GM18909 (cell line): ENCODE measurements at regions not wholly inside any gene's neighbourhood (a gene's known extent, or its start where the extent isn't known, plus 50 kb on each side); places are given as distances from the start of the nearest gene placed in this dataset.
A peak's percentile ranks its signal among the peaks of the same experiment; 100 is the strongest.
"Not testable (repeated sequence)": the region's sequence is repeated elsewhere in the genome, so short reads cannot be mapped to it uniquely, and the experiment has no call there.

Experiments
- ATAC-seq: cut with Tn5 transposase; IDR thresholded peaks from one replicate; pipeline ENCODE4 v1.9.1; 2021; ENCODE audit warnings: mild to moderate bottlenecking; ENCODE audit not compliant: unreplicated experiment, poor library complexity

DNA sequence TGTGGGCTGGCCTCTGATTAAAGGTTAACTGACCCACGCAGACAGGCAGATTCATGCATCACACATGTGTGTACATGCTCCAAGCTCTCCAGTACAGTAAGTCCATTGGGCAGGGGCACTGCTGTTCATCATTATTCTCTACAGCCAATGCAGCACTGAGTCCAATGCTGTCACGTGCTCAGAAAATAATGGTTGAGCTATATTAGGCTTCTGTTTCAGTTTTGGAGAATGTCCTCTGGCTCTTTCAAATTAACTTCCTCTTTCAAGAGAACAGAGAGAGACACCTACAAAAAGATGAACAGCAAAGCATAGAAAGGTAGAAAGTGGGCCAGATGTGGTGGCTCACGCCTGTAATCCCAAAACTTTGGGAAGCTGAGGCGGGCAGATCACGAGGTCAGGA lies 202.6 kb downstream of the MEX3B start:
- ATAC-seq = peak; percentile 89

DNA sequence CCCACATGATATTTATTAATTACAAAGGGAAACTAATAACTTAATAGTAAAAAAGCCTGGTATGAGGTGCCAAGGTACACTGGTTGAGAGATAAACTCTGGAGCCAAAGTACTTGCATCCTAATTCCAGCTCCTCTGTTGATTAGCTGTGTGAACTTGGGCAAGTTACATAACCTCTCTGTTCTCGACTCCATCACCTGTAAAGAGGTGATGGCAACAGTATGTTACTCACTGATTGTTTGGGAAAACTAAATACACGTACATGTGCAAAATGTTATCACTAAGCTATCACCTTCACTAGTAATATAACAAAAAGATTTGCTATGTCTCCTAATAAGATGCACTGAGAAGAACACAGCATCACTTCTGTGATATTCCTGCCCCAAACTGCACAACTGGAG lies 206.4 kb downstream of the MEX3B start:
- no peak for ATAC-seq

DNA sequence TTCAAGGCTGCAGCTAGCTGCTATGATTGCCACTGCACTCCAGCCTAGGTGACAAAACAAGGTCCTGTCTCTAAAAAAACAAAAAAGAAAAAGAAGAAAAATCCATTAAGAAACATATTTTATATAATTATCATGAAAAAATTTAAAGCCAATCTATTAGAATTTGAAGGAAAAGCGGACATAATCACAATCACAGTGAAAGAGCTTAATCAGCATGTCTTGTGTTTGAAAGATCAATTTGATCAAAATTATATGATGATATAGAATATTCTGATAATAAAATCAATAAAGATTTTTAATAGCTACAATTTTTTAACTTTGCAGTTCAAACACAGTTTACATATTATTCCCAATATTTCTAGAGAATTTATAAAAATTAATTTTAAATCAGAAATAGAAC lies 210.1 kb downstream of the MEX3B start:
- no peak for ATAC-seq

DNA sequence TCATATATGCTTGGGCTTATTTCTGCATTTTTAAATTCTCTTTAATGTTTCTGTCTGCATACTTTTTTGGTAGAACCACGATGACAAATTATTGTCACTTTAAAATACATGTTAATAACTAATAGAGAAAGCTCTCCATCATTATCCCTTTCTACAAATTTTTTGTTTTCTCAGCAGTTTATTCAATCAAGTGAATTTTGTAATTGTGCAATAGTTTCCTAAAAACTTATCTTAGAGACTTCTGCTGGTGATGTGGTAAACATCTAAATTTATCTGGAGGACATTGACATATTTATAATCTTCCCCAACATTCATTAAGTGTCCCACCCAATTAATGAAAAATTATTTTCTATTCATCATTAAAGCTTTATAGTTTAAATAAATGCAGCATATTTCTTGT lies 215.3 kb downstream of the MEX3B start:
- no peak for ATAC-seq

DNA sequence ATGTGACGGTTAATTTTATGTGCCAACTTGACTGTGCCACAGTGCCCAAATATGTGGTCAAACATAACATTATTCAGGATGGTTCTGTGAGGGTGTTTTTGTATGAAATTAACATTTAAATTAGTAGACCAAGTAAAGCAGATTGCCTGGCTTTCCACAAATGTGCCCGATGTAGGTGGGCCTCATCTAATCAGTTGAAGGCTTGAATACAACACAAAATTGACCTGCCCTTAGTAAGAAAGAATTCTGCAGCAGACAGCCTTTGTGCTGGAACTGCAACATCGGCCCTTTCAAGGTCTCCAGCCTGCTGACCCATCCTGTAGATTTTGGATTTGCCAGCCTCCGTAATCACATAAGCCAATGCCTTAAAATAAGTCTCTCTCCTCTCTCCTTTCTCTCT lies 215.9 kb downstream of the MEX3B start:
- no peak for ATAC-seq

DNA sequence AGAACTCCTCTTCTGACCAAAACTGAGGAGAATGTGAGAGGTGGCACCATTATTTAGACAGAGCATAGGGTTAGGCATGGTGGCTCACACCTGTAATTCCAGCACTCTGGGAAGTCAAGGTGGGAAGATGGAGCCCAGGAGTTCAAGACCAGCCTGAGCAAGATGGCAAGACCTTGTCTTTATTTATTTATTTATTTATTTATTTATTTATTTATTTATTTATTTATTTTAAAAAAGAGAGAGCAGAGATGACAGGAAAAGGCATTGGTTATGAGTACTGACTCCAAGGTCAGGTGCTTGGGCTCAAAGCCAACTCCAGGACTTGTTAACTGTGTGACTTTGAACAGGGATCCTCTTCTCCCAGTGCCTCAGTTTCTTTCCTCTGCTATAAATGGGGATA lies 217.7 kb downstream of the MEX3B start:
- ATAC-seq = no peak

DNA sequence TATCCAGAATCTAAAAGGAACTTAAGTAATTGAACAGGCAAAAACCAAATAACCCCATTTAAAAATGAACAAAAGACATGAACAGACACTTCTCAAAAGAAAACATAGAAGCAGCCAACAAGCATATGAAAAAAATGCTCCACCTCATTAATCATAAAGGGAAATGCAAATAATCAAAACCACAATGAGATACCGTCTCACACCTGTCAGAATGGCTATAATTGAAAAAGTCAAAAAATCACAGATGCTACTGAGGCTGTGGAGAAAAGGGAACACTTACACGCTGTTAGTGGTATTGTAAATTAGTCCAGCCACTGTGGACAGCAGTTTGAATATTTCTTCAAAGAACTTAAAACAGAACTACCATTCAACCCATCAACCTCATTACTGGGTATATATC lies 220.7 kb downstream of the MEX3B start:
- no peak for ATAC-seq

DNA sequence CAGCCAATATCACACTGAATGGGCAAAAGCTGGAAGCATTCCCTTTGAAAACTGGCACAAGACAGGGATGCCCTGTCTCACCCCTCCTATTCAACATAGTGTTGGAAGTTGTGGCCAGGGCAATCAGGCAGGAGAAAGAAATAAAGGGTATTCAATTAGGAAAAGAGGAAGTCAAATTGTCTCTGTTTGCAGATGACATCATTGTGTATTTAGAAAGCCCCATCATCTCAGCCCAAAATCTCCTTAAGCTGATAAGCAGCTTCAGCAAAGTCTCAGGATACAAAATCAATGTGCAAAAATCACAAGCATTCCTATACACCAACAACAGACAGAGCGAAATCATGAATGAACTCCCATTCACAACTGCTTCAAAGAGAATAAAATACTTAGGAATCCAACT lies 223.2 kb downstream of the MEX3B start:
- not testable (repeated sequence) for ATAC-seq

DNA sequence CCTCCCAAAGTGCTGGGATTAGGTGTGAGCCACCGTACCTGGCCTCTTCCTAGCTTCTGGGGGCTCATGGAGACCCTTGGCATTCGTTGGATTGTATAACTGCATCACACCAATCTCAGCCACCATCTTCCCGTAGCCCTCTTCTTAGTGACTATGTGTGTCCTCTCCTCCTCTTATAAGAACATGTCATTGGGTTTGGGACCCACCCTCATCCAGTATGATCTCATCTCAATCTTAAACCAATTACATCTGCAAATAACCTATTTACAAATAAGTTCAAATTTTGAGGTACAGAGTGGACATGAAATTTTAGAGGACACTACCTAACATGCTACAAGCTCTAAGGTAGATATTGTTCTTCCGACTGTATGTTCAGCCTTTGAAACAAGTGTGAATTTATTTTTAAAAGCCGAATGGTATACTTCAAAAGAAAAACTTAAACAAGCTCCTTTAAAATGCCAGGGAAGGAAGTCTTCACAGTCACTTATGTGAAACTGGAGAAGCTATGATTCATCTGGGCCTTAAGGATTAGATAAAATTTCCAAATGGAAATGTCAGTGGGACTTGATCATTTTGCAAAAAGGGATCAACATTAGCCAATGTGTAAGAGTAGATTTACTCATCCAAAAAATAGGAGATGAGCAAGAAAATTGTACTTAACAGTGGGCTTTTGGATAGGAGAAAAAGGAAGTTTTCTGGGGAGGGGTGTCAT lies 225.7 kb downstream of the MEX3B start:
- no peak for ATAC-seq

DNA sequence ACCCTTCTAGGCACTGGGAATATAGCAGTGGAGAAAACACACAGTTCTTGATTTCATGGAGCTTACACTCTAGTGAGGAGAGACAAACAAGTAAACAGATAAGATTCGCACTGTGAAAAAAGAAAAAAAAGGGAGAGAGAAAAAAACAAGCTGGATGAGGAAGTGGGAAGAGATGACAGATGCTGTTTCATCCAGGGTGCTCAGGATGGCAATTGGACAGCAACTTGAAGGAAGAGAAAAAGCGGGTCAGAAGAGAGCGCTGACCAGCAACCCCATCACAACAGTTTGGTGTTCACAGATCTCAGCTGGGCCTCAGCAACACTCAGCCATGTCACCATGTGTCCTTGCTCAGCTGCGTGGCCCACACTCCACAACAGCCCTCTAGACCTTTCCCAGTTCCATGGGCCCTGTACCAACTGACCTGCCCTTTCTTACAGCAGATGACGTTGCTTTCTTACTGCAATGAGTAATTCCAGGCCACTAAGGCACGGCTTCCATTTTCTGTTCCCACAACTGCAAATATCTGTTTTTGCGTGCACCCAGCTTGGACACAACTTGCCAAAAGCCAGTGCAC lies 230.8 kb downstream of the MEX3B start:
- ATAC-seq = no peak

DNA sequence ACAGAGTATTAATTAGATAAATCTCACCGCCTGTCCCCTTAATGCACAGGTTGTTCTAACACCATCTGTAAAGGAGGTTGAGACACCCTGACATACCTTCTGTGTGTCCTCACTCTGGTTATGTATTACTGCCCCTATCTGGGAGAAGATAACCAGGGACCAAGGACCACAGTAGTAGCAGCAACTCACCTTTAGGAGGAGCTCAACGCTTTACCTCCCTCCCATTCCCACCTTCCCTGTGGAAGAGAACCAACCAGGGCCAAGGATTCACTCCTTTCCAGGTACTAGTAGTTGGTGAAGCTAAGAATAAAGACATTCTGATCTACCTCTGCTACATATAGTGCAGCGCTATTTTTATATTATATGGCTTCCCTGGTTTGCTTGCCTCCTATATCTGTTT lies 232.6 kb downstream of the MEX3B start:
- no peak for ATAC-seq

DNA sequence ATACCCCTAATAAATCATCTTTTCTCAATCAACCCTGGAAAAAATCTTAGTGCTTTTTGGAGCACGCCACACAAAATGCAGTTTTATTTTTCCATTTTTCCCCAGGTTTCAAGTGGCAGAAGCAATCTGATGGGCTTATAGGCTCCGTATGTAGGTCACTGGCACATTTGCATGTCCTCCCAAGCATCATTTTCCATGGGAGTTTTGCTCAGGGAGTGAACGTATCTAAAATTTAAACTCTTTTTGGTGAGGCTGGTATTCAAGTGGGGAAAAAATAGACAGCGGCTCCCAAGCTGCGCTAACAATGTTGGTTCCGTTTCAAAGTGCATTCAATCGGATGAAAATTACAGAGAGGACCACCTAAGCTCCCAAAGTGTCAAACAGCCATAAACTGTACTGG lies 233.4 kb downstream of the MEX3B start:
- no peak for ATAC-seq

DNA sequence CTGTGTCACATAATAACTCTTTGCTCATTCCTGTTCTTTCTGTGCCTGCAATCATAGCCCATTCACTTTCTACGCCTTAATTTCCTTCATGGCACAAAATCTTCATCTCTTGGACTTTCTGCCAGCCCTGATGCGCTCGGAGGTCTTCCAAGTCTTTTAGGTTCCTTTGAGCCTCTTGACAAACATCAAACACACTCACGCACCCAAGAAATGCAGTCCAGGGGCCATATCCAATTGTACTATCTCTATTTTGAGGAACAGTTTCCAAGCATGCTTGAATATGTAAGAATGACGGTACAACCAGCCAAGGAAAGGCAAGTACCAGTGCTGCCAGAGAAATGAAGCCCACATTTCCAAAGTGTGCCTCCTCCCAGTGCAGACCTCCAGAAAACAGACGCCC lies 234.1 kb downstream of the MEX3B start:
- no peak for ATAC-seq

DNA sequence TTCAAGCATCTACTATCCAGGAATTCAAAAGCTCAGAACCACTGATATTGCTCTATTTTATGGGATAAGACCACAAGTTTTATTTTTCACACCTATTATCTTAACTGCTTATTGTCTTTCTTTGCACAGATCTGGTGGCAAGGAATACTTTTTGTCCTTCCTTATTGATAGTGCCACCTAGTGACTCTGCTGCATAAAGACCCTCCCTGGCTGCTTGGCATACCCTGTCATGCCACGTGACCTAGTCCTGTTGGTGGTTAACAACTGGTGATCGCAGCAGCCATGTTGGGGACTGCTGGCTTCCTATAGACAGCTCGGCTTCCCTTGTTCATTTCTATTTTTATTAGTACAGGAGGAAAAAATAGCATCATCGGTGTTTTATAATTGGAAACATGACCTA lies 236.3 kb downstream of the MEX3B start:
- no peak for ATAC-seq

DNA sequence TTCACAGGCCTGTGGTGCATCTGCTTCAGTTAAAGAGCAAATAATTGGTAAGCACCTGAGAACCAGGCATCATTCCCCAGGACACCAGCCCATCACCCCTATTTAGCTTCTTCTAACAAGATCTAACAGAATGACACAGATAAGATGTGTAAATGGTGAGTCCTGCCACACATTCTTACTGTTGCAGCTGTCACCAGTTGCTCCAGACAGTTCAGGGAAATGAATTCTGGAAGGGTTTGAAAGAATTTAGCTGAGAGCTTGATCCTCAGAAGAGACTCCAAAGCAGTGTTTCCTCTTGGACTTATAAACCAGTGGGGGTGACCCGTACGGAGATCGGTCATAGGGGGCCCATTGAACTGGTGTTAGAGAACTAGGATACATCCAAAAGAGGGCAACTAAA lies 238.0 kb downstream of the MEX3B start:
- ATAC-seq = no peak

DNA sequence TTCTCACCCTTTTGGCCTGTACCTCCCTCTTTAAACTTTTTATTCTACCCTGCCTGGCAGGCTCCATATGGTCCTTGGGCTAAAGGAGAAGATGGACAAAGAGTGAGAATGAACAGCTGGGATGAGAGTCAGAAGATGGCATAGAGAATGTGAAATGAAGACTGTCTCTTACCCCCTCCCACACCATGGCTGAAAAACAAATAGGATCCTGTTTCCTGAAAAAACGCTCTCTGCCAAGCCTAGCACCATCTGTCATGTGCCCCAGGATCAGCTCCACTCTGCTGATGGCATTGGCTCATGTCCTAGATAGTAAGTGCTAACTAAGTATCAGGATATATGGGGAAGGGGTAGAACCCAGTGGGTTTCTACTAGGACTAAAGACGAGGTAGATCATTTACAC lies 238.6 kb downstream of the MEX3B start:
- ATAC-seq = no peak

DNA sequence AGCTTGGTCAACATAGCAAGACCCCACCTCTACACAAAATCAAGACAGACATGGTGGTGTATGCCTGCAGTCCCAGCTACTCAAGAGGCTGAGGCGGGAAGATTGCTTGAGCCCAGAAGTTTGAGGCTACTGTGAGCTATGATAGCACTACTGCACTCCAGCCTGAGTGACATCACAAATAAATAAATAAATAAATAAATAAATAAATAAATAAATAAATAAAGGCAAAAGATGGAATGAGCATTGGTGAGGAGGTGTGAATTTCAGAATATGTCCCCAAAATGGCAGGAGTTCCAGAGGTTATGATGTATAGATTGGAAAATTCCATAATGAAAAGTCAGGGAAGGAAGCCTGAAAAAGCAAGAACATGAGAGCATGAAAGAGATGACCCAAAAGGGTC lies 249.9 kb downstream of the MEX3B start:
- ATAC-seq = no peak

DNA sequence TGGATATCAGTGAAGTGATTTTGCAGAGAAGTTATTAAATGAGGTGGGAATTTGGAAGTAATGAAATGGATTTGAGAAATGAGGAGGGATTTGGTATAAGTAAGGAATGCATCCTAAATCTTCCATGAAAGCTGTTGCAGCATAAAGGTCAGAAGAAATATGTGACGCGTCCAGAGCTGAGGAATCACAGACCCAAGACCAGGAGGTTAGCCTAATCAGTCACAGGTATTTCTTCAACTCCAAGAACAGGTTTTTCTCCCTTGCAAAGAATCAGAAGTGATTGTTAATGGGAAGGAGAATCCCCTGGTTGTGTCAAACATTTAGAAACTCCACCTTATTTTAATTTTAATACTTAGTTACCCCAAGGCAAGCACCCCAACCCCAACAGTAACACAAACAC lies 253.2 kb downstream of the MEX3B start:
- no peak for ATAC-seq

DNA sequence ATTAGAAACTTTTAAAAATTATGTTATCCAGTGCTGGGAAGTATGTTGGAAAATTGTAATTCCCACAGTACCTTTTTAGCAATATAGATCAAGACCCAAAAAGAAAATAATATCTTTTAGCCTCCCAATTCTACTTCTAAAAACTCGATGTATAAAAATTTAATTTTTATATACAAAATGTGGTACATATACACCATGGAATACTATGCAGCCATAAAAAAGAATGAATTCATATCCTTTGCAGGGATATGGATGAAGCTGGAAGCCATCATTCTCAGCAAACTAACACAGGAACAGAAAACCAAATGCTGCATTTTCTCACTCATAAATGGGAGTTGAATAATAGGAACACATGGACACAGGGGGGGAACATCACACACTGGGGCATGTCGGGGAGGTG lies 254.5 kb downstream of the MEX3B start:
- ATAC-seq = not testable (repeated sequence)

DNA sequence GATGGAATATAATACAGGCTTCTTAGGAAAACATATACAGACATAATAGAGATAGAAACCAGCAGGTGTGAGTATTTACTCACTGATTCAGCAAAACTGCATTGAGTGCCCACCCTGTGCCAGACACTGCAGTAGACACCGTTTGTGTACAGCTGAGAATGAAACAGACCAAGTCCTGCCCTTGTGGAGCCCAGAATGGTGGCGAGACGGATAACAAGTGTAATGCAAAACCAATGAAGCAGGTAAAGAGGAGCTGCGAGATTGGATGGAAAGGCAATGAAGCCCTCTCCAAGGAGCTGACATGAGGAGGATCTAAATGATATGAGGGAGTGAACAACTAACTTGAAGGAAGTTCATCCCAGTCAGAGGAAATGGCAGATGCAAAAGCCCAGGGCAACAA lies 256.4 kb downstream of the MEX3B start:
- ATAC-seq = no peak

DNA sequence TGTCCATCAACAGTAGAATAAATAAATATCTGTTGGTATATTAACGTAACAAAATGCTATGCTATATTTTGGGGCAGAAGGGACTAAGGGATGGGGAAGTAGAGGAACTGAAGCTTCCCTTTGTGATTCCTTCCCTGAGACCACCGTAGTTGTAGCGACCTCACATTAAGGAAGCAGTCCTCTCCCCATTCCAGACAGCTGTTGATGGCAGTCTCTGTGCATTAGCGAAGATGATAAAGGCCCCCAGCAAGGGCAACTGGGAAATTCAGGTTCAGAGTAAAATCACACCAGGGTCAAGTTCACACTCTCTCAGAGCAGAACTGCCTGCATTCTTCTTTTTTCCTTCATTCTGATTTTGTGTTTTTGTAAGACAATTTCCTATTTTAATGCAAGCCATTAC lies 259.0 kb downstream of the MEX3B start:
- no peak for ATAC-seq

DNA sequence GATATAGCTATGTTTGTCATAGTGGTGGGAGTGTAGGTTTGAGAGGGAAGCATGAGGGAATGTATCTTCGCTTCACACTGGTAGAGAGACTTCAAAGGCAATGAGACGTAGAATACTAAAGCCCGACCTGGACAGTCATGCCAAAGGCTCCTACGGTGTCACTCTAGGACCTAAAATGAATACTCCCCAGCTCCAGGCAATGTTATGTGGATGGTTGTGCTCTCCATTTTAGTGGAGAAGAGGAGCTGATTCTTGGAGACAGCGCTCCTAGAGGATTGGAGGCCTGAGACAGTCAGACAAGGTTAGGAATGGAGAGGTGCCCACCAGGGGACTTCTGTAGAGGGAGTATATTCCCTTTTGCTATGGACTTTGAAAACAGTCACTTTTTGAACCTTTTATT lies 260.1 kb downstream of the MEX3B start:
- no peak for ATAC-seq

DNA sequence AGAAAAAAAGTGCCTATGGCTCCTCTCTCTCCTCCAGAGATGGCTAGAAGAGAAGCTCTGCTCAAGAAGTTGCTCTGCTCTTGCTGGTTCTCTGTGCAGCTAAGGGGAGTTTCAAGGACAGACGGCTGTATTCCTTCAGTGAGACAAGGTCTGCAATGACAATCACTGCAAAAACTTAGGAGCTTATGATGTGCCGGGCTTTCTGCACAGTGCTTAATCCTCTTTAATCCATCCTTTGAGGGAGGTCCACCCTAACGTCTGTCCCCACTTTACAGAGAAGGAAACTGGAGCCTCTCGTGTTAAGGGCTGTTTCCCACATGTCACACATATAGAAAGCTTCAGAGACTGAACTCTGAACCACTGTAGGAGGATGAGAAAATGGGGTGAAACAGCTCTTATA lies 260.6 kb downstream of the MEX3B start:
- ATAC-seq = no peak
